ENCODE measurements at regions not wholly inside any gene's neighbourhood (a gene's known extent, or its start where the extent isn't known, plus 50 kb on each side); places are given as distances from the start of the nearest gene placed in this dataset.

- TF ChIP-seq CTCF (IDR thresholded peaks at IDR 0.05) (no peak), POLR2A (IDR thresholded peaks at IDR 0.05) (no peak)
These were observed 342.0 kb upstream of the DLGAP1 start for GRCh38 chr18:4797002-4797685.
